ENCODE measurements at regions not wholly inside any gene's neighbourhood (a gene's known extent, or its start where the extent isn't known, plus 50 kb on each side); places are given as distances from the start of the nearest gene placed in this dataset.
"Not testable (repeated sequence)": the region's sequence is repeated elsewhere in the genome, so short reads cannot be mapped to it uniquely, and the experiment has no call there.

- H3K4me1 ChIP-seq (ENCODE audit: control insufficient read depth in 2 of 2, insufficient read depth in 2 of 2, low read length in 2 of 2); H3K27ac ChIP-seq (ENCODE audit: low read depth, low read length); H3K9me3 Mint-ChIP-seq; H3K27ac Mint-ChIP-seq; H3K27me3 Mint-ChIP-seq; intact Hi-C loops (cut with micrococcal nuclease); H3K27me3 ChIP-seq (ENCODE audit: control insufficient read depth in 2 of 2, insufficient read depth in 2 of 2, low read length in 2 of 2); H3K36me3 Mint-ChIP-seq; H3K4me3 Mint-ChIP-seq; H3K4me1 Mint-ChIP-seq; H3K4me3 ChIP-seq (ENCODE audit: low read length); CTCF ChIA-PET; H3K36me3 ChIP-seq (ENCODE audit: control insufficient read depth in 2 of 3, insufficient read depth in 3 of 3, low read length in 3 of 3); H3K9me3 ChIP-seq (ENCODE audit: control insufficient read depth in 2 of 3, low read length in 3 of 3); POLR2A ChIA-PET; ATAC-seq; DNase-seq: not testable (repeated sequence)
Measured at GRCh38 chr9:62909447-62909846, 1719.6 kb downstream of the SPATA31A7 start.

- H3K27me3 Mint-ChIP-seq; H3K27ac ChIP-seq (ENCODE audit: low read depth, low read length); H3K27ac Mint-ChIP-seq; CTCF ChIA-PET; H3K4me1 ChIP-seq (ENCODE audit: control insufficient read depth in 2 of 2, insufficient read depth in 2 of 2, low read length in 2 of 2); H3K27me3 ChIP-seq (ENCODE audit: control insufficient read depth in 2 of 2, insufficient read depth in 2 of 2, low read length in 2 of 2); POLR2A ChIA-PET; H3K4me1 Mint-ChIP-seq; intact Hi-C loops (cut with micrococcal nuclease); H3K9me3 ChIP-seq (ENCODE audit: control insufficient read depth in 2 of 3, low read length in 3 of 3); H3K36me3 Mint-ChIP-seq; H3K9me3 Mint-ChIP-seq; DNase-seq; H3K4me3 ChIP-seq (ENCODE audit: low read length); H3K36me3 ChIP-seq (ENCODE audit: control insufficient read depth in 2 of 3, insufficient read depth in 3 of 3, low read length in 3 of 3); ATAC-seq; H3K4me3 Mint-ChIP-seq: not testable (repeated sequence)
Measured at GRCh38 chr9:62912278-62912677, 1722.4 kb downstream of the SPATA31A7 start.

GRCh38 chr9:62915168-62915567, 1725.3 kb downstream of the SPATA31A7 start:
- H3K4me3 Mint-ChIP-seq; POLR2A ChIA-PET; H3K4me1 ChIP-seq (ENCODE audit: control insufficient read depth in 2 of 2, insufficient read depth in 2 of 2, low read length in 2 of 2); H3K9me3 Mint-ChIP-seq; H3K27ac Mint-ChIP-seq; DNase-seq; H3K36me3 ChIP-seq (ENCODE audit: control insufficient read depth in 2 of 3, insufficient read depth in 3 of 3, low read length in 3 of 3); H3K9me3 ChIP-seq (ENCODE audit: control insufficient read depth in 2 of 3, low read length in 3 of 3); ATAC-seq; H3K27ac ChIP-seq (ENCODE audit: low read depth, low read length); H3K4me1 Mint-ChIP-seq; CTCF ChIA-PET; H3K27me3 ChIP-seq (ENCODE audit: control insufficient read depth in 2 of 2, insufficient read depth in 2 of 2, low read length in 2 of 2); H3K27me3 Mint-ChIP-seq; H3K4me3 ChIP-seq (ENCODE audit: low read length); intact Hi-C loops (cut with micrococcal nuclease); H3K36me3 Mint-ChIP-seq: not testable (repeated sequence)

- DNase-seq (peak in 2 of 9 donors; percentile 28 to 32), ATAC-seq (peak; percentile 100)
- intact Hi-C loops (cut with micrococcal nuclease); H3K4me3 Mint-ChIP-seq; H3K27me3 Mint-ChIP-seq; H3K4me3 ChIP-seq (ENCODE audit: low read length); H3K4me1 Mint-ChIP-seq; H3K36me3 ChIP-seq (ENCODE audit: control insufficient read depth in 2 of 3, insufficient read depth in 3 of 3, low read length in 3 of 3); H3K27ac Mint-ChIP-seq; POLR2A ChIA-PET; H3K9me3 Mint-ChIP-seq; H3K36me3 Mint-ChIP-seq; H3K4me1 ChIP-seq (ENCODE audit: control insufficient read depth in 2 of 2, insufficient read depth in 2 of 2, low read length in 2 of 2); H3K9me3 ChIP-seq (ENCODE audit: control insufficient read depth in 2 of 3, low read length in 3 of 3); H3K27me3 ChIP-seq (ENCODE audit: control insufficient read depth in 2 of 2, insufficient read depth in 2 of 2, low read length in 2 of 2); H3K27ac ChIP-seq (ENCODE audit: low read depth, low read length); CTCF ChIA-PET: not testable (repeated sequence)
Measured at GRCh38 chr9:62915661-62916060, 1725.8 kb downstream of the SPATA31A7 start.

GRCh38 chr9:62918648-62919385, 1729.0 kb downstream of the SPATA31A7 start:
- H3K27me3 ChIP-seq (ENCODE audit: control insufficient read depth in 2 of 2, insufficient read depth in 2 of 2, low read length in 2 of 2); H3K27ac ChIP-seq (ENCODE audit: low read depth, low read length); ATAC-seq; H3K27me3 Mint-ChIP-seq; H3K9me3 ChIP-seq (ENCODE audit: control insufficient read depth in 2 of 3, low read length in 3 of 3); intact Hi-C loops (cut with micrococcal nuclease); POLR2A ChIA-PET; DNase-seq; H3K4me1 ChIP-seq (ENCODE audit: control insufficient read depth in 2 of 2, insufficient read depth in 2 of 2, low read length in 2 of 2); CTCF ChIA-PET; H3K9me3 Mint-ChIP-seq; H3K27ac Mint-ChIP-seq; H3K4me3 ChIP-seq (ENCODE audit: low read length); H3K36me3 Mint-ChIP-seq; H3K36me3 ChIP-seq (ENCODE audit: control insufficient read depth in 2 of 3, insufficient read depth in 3 of 3, low read length in 3 of 3); H3K4me3 Mint-ChIP-seq; H3K4me1 Mint-ChIP-seq: not testable (repeated sequence)

GRCh38 chr9:62931484-62931883, 1741.6 kb downstream of the SPATA31A7 start:
- H3K27ac Mint-ChIP-seq; POLR2A ChIA-PET; intact Hi-C loops (cut with micrococcal nuclease): not testable (repeated sequence)

GRCh38 chr9:62952840-62953239, 1763.0 kb downstream of the SPATA31A7 start:
- H3K4me1 Mint-ChIP-seq; H3K4me3 ChIP-seq (ENCODE audit: low read length); H3K27me3 Mint-ChIP-seq; H3K9me3 Mint-ChIP-seq; CTCF ChIA-PET; H3K27me3 ChIP-seq (ENCODE audit: control insufficient read depth in 2 of 2, insufficient read depth in 2 of 2, low read length in 2 of 2); DNase-seq; H3K4me3 Mint-ChIP-seq; H3K9me3 ChIP-seq (ENCODE audit: control insufficient read depth in 2 of 3, low read length in 3 of 3); H3K36me3 ChIP-seq (ENCODE audit: control insufficient read depth in 2 of 3, insufficient read depth in 3 of 3, low read length in 3 of 3); H3K27ac Mint-ChIP-seq; ATAC-seq; intact Hi-C loops (cut with micrococcal nuclease); POLR2A ChIA-PET; H3K27ac ChIP-seq (ENCODE audit: low read depth, low read length); H3K4me1 ChIP-seq (ENCODE audit: control insufficient read depth in 2 of 2, insufficient read depth in 2 of 2, low read length in 2 of 2); H3K36me3 Mint-ChIP-seq: not testable (repeated sequence)

More at GRCh38 chr9:62931484-62931883, 1741.6 kb downstream of the SPATA31A7 start:
- H3K36me3 Mint-ChIP-seq; H3K4me3 ChIP-seq (ENCODE audit: low read length); H3K27ac ChIP-seq (ENCODE audit: low read depth, low read length); H3K9me3 ChIP-seq (ENCODE audit: control insufficient read depth in 2 of 3, low read length in 3 of 3); H3K4me1 ChIP-seq (ENCODE audit: control insufficient read depth in 2 of 2, insufficient read depth in 2 of 2, low read length in 2 of 2); H3K9me3 Mint-ChIP-seq; CTCF ChIA-PET; DNase-seq; H3K27me3 Mint-ChIP-seq; H3K27me3 ChIP-seq (ENCODE audit: control insufficient read depth in 2 of 2, insufficient read depth in 2 of 2, low read length in 2 of 2); ATAC-seq; H3K36me3 ChIP-seq (ENCODE audit: control insufficient read depth in 2 of 3, insufficient read depth in 3 of 3, low read length in 3 of 3); H3K4me3 Mint-ChIP-seq; H3K4me1 Mint-ChIP-seq: not testable (repeated sequence)
